OCI-LY1 (cell line): ENCODE measurements at regions not wholly inside any gene's neighbourhood (a gene's known extent, or its start where the extent isn't known, plus 50 kb on each side); places are given as distances from the start of the nearest gene placed in this dataset.

ENCODE experiments used
- H2AFZ ChIP-seq: fragments of 200-600 bp; sonication (generic), shearing (Covaris generic); 2 replicates; pipeline ENCODE4 v1.6.0; 2014; ENCODE audit warnings: antibody characterized with exemption, mild to moderate bottlenecking, low read length
- H3F3A ChIP-seq: fragments of 200-600 bp; sonication (generic), shearing (Covaris generic); 2 replicates; pipeline ENCODE4 v1.6.0; 2014; ENCODE audit warnings: mild to moderate bottlenecking, antibody characterized with exemption, low read length, moderate library complexity; ENCODE audit not compliant: insufficient read depth
- H3K27ac ChIP-seq: fragments of 200-600 bp; sonication (generic); 2 replicates; pipeline ENCODE4 v1.5.1; 2014; ENCODE audit warnings: low read length, mixed run types, mild to moderate bottlenecking, low read depth; ENCODE audit not compliant: poor library complexity, severe bottlenecking
- H3K27me3 ChIP-seq: fragments of 200-600 bp; sonication (generic); 2 replicates; pipeline ENCODE4 v1.6.0; 2014; ENCODE audit warnings: antibody characterized with exemption, mild to moderate bottlenecking, low read length, moderate library complexity; ENCODE audit not compliant: insufficient read depth
- H3K36me3 ChIP-seq: fragments of 200-600 bp; sonication (generic); 2 replicates; pipeline ENCODE4 v1.6.1; 2014; ENCODE audit warnings: mild to moderate bottlenecking, antibody characterized with exemption, low read length, moderate library complexity, mixed read lengths; ENCODE audit not compliant: insufficient read depth
- H3K4me1 ChIP-seq: fragments of 200-600 bp; sonication (generic); 2 replicates; pipeline ENCODE4 v1.5.1; 2014; ENCODE audit warnings: mild to moderate bottlenecking, low read length, moderate library complexity; ENCODE audit not compliant: insufficient read depth, severe bottlenecking
- H3K4me2 ChIP-seq: fragments of 200-600 bp; sonication (generic), shearing (Covaris generic); 2 replicates; pipeline ENCODE4 v1.6.1; 2014; ENCODE audit warnings: low read length
- H3K4me3 ChIP-seq: fragments of 200-600 bp; sonication (generic); 2 replicates; pipeline ENCODE4 v1.5.1; 2014; ENCODE audit warnings: low read length, low read depth, mild to moderate bottlenecking, mixed read lengths; ENCODE audit not compliant: poor library complexity, severe bottlenecking
- H3K79me2 ChIP-seq: fragments of 200-600 bp; shearing (Covaris generic); 2 replicates; pipeline ENCODE4 v1.6.1; 2016; ENCODE audit warnings: mixed run types, low read length, mixed read lengths; ENCODE audit not compliant: insufficient read depth
- H3K9ac ChIP-seq: fragments of 200-600 bp; sonication (generic), shearing (Covaris generic); 2 replicates; pipeline ENCODE4 v1.6.1; 2014; ENCODE audit warnings: mild to moderate bottlenecking, low read length, mixed read lengths
- H3K9me2 ChIP-seq: fragments of 200-600 bp; sonication (generic), shearing (Covaris generic); 2 replicates; pipeline ENCODE4 v1.6.1; 2014; ENCODE audit warnings: low read depth, mild to moderate bottlenecking, low read length, mixed read lengths
- H3K9me3 ChIP-seq: fragments of 200-600 bp; shearing (Covaris generic); 2 replicates; pipeline ENCODE4 v1.6.1; 2014; ENCODE audit warnings: low read length, mixed read lengths
- H4K20me1 ChIP-seq: fragments of 200-600 bp; sonication (generic), shearing (Covaris generic); 2 replicates; pipeline ENCODE4 v1.6.0; 2016; ENCODE audit warnings: mild to moderate bottlenecking, low read length; ENCODE audit not compliant: insufficient read depth
- CTCF ChIP-seq: fragments of 200-600 bp; sonication (generic), shearing (Covaris generic); IDR thresholded peaks from 2 replicates; pipeline ENCODE4 v1.5.1; 2017; ENCODE audit warnings: mild to moderate bottlenecking, antibody characterized with exemption, low read length, moderate library complexity, mixed read lengths
- EZH2 ChIP-seq: fragments of 200-600 bp; sonication (generic), shearing (Covaris generic); IDR thresholded peaks from 2 replicates; pipeline ENCODE4 v1.8.0; 2017; ENCODE audit warnings: borderline replicate concordance, mixed run types, mild to moderate bottlenecking, antibody characterized with exemption, low read length, moderate library complexity, mixed read lengths

GRCh38 chr12:100738086-100738485 lies 56.5 kb upstream of the ANO4 start:
- H3K4me3 ChIP-seq: no peak overlapping the region
- no peaks in the 10 kb centered on the region for H3F3A ChIP-seq
- no peaks in the 10 kb centered on the region for H3K36me3 ChIP-seq
- no peak overlapping the region for H2AFZ ChIP-seq
- H3K27me3 ChIP-seq: no peaks in the 10 kb centered on the region
- no peaks in the 10 kb centered on the region for H3K9me3 ChIP-seq
- H4K20me1 ChIP-seq: no peaks in the 10 kb centered on the region
- TF ChIP-seq CTCF: no peak
- no peaks in the 10 kb centered on the region for H3K79me2 ChIP-seq
- no peaks in the 10 kb centered on the region for H3K9me2 ChIP-seq
- H3K9ac ChIP-seq: no peak overlapping the region
- no peak overlapping the region for H3K4me2 ChIP-seq
- no peaks in the 10 kb centered on the region for H3K4me1 ChIP-seq
- no peak overlapping the region for H3K27ac ChIP-seq

- TF ChIP-seq CTCF (peak; percentile 82), EZH2 (no peak)
- Histone ChIP-seq H3K9ac (no peak overlapping the region), H3K4me3 (no peak overlapping the region), H3K79me2 (no peaks in the 10 kb centered on the region), H3K4me1 (no peaks in the 10 kb centered on the region), H4K20me1 (no peaks in the 10 kb centered on the region), H3K27ac (no peak overlapping the region), H3K9me2 (no peaks in the 10 kb centered on the region), H2AFZ (no peak overlapping the region), H3K27me3 (no peaks in the 10 kb centered on the region), H3K36me3 (no peaks in the 10 kb centered on the region), H3F3A (no peaks in the 10 kb centered on the region), H3K4me2 (no peak overlapping the region), H3K9me3 (no peaks in the 10 kb centered on the region)
Measured at GRCh38 chr12:100741084-100741711, 53.4 kb upstream of the ANO4 start.

- no peak for TF ChIP-seq CTCF
- no peak for TF ChIP-seq EZH2
- no peaks in the 10 kb centered on the region for H3K36me3 ChIP-seq
- H3K4me2 ChIP-seq: no peak overlapping the region
- H3K27me3 ChIP-seq: no peaks in the 10 kb centered on the region
- no peak overlapping the region for H3K4me3 ChIP-seq
- no peak overlapping the region for H3K27ac ChIP-seq
- H3K9ac ChIP-seq: no peak overlapping the region
- H3F3A ChIP-seq: no peaks in the 10 kb centered on the region
- no peaks in the 10 kb centered on the region for H3K79me2 ChIP-seq
- H4K20me1 ChIP-seq: no peaks in the 10 kb centered on the region
- no peak overlapping the region for H2AFZ ChIP-seq
- no peaks in the 10 kb centered on the region for H3K4me1 ChIP-seq
- no peaks in the 10 kb centered on the region for H3K9me2 ChIP-seq
- H3K9me3 ChIP-seq: no peaks in the 10 kb centered on the region
Measured at GRCh38 chr12:100743060-100743459, 51.5 kb upstream of the ANO4 start.
